VCaP (cell line): ENCODE measurements at regions not wholly inside any gene's neighbourhood (a gene's known extent, or its start where the extent isn't known, plus 50 kb on each side); places are given as distances from the start of the nearest gene placed in this dataset.

Source experiments
- H3K27ac ChIP-seq: fragments of 450-650 bp; 2 replicates; pipeline ENCODE4 v1.5.1; 2017
- TF ChIP-seq, protein P1 (sequence below): fragments of 450-650 bp; conservative IDR thresholded peaks from 2 replicates; pipeline ENCODE4 v1.5.1; 2017; ENCODE audit warnings: mild to moderate bottlenecking, moderate library complexity

DNA sequence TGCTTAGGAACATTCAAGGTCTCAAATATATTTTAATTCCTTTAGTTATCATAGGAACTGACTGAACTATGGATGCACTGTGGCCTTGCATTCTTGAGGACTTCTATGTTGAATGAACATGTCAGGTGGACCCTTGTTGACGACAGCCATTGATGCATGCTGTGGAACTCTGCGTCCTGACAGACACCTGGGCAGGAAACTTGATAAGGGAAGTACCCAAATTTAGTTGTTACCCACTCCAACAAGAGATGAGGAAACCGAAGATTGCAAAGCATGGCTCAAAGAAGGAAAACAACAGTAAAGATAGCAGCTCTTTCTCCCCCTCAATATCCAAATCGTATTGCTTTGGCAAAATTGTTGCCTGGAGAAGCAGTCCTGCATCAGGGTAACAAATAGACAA, 540.0 kb upstream of the NR3C2 start:
- TF ChIP-seq, protein P1, sequence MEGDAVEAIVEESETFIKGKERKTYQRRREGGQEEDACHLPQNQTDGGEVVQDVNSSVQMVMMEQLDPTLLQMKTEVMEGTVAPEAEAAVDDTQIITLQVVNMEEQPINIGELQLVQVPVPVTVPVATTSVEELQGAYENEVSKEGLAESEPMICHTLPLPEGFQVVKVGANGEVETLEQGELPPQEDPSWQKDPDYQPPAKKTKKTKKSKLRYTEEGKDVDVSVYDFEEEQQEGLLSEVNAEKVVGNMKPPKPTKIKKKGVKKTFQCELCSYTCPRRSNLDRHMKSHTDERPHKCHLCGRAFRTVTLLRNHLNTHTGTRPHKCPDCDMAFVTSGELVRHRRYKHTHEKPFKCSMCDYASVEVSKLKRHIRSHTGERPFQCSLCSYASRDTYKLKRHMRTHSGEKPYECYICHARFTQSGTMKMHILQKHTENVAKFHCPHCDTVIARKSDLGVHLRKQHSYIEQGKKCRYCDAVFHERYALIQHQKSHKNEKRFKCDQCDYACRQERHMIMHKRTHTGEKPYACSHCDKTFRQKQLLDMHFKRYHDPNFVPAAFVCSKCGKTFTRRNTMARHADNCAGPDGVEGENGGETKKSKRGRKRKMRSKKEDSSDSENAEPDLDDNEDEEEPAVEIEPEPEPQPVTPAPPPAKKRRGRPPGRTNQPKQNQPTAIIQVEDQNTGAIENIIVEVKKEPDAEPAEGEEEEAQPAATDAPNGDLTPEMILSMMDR: no peak

DNA sequence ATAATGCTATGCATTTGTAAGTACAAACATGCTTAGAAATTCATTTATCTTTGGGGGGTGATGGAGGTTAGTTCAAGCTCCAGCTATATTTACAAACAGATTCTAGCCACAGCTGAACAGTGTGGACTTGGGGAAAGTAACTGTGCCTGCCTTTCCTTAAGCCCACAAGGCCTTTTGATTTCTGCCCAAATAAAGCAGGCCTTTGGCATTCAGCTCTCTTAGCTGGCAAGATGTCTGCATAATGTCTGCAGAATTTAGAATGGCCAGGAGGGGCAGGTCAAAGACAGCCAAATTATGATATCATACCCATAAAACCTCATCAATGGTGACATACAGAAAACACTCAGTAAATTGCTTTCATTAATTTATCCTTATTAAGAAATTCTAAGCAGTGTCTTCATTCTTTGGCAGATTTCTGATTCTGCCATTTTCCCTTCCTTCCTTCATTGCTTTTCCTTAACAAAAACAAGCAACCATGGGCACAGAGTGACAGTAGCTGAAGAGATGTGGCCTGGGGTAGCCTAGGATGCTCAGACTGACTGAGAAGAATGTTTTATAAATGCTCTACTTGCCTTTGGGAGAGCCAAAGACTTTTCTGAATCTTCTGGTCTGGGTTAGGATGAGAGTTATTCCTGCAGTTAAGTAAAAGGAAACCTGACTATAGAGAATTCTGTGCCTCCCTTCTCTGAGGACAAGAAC, 538.7 kb upstream of the NR3C2 start:
- H3K27ac ChIP-seq: no peak overlapping the region
- TF ChIP-seq, protein P1: no peak

More for the DNA sequence above, 540.0 kb upstream of the NR3C2 start:
- no peak overlapping the region for H3K27ac ChIP-seq

DNA sequence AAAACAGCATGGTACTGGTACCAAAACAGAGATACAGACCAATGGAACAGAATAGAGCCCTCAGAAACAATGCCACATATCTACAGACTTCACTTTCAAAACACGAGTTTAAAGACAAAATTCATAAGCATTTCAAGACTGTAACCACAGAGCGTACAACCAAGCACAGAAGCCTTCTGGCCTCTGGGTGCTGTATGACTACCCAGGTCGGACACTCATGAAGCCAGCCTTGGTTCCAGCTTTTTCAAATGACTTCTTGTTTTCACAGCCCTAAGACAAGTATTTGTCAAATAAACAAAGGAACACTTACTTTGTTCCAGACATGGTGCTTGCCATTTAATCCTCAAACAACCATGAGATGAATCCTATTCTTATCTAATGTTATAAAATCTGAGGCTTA, 536.1 kb upstream of the NR3C2 start:
- no peak overlapping the region for H3K27ac ChIP-seq
- TF ChIP-seq, protein P1: no peak

DNA sequence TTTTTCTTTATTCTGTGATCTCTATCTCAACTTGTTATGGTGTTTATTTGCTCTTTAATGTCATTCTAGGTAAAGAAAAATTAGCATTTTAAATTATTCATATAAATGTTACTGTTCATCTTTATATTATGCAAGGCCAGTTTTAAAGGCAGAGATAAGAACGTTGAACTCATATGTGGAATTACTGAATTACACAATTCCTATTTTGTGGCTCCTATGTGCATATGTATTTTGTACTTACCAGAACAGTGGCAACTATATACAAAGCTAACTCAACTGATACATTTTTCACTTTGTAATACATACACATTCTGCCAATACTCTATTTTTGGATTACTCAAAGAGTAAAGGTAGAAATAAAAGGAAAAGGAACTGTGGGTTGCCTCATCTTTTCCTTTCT, 533.2 kb upstream of the NR3C2 start:
- no peak overlapping the region for H3K27ac ChIP-seq
- TF ChIP-seq, protein P1: no peak

DNA sequence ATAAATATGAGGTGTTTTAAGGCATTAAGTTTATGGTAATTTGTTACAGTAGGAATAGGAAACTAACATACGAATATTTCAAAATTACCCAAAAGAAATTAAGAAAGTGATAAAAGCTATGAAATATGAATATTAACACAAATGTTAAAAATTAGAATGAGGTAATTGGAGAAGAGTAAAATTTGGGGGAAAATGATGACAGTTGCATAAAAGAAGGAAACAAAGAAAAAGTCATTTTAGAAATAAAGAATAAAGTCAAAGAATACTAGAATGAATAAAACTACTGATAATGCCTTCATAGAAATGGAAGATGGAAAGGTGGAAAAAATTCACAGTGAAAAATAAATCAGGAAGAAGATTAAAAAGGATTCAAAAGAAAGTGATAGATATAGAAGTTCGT, 522.9 kb upstream of the NR3C2 start:
- TF ChIP-seq, protein P1: no peak
- H3K27ac ChIP-seq: no peak overlapping the region

DNA sequence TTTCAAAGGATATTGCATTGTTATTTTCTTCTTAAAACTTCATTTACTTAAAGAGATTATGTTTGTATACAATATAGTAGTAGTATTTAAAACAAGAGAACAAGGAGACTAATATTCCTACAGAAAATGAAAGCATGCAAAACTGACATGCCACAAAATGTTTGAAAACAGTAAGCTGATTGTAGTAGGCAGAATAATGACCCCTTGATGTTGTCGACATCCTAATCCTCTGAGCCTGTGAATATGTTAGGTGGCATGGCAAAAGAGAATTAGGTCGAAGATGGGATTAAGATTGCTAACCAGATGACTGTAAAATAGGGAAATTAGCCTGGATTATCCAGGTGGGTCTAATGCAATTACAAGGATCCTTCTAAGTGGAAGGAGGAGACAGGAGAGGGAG, 522.2 kb upstream of the NR3C2 start:
- H3K27ac ChIP-seq: no peak overlapping the region
- TF ChIP-seq, protein P1: no peak

DNA sequence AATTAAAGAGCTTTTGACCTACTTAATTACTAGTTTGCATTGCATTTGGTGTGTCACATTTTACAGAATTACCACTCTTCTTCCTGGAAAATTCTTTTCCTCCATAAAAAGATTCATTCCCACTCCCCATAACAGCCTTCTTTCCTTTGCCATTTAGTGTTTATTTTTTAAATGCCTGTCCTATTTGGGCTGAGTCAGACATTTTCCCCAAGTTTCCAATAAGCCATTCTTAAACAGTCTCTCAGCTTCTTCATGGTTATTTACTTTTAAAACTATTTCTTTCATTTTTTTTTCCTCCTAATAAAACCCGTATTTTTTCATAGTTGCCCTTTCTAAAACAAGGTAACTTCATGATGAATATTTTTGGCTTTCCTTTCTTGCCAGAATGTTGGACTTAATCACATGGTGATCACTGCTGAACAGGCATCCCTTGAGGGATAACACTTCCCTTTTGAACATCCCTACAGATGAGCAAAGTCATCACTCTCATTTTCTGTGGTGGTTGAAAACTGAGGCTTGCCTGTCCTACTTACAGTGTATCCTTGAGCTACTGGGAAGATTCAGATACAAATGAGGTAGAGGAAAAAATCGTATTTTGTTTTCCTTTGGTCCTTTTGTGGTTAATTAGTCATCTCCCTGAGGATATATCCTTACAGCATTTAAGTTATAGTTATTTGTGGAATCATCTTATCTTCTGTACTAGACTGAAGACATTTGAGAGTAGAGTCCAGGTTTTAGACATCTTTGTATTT, 520.5 kb upstream of the NR3C2 start:
- no peak overlapping the region for H3K27ac ChIP-seq
- TF ChIP-seq, protein P1: no peak
